CD4-positive, alpha-beta T cell (primary cell): ENCODE measurements at regions not wholly inside any gene's neighbourhood (a gene's known extent, or its start where the extent isn't known, plus 50 kb on each side); places are given as distances from the start of the nearest gene placed in this dataset.

Experiments
- ATAC-seq: fragments of 200-7000 bp; cut with Tn5 transposase; one replicate; pipeline ENCODE4 v1.10.0; 2022; ENCODE audit warnings: mild to moderate bottlenecking; ENCODE audit not compliant: poor library complexity
- CTCF ChIA-PET: fragments of 350-600 bp; sonication (Branson Sonifier 250); formaldehyde crosslinking; loops from one replicate; lab custom pipeline; 2021; ENCODE audit warnings: antibody characterized with exemption, inconsistent platforms; lab: Charles Lee
- POLR2A ChIA-PET: fragments of 350-600 bp; sonication (Branson Sonifier 250); formaldehyde crosslinking; loops from one replicate; lab custom pipeline; 2021; ENCODE audit warnings: antibody characterized with exemption, inconsistent platforms; lab: Charles Lee
- DNase-seq, 14 experiments: peaks; one replicate each; pipeline ENCODE4 v3.0.0-alpha.2; 2013 to 2020; ENCODE audit warnings: mixed read lengths in 2 of 14
- H3K27ac ChIP-seq, 2 donors: one replicate each; pipeline versions ENCODE4 v1.5.1 to v1.7.0; 2013; ENCODE audit warnings: low read length in 2 of 2, low read depth in 1 of 2, mild to moderate bottlenecking in 1 of 2
- H3K27me3 ChIP-seq, 2 experiments: 1 replicate in 1 of 2; 2 replicates in 1 of 2; pipeline versions ENCODE4 v1.6.1 to v1.7.0; 2013; ENCODE audit warnings: low read length in 2 of 2, control low read depth in 1 of 2, mild to moderate bottlenecking in 1 of 2, moderate library complexity in 1 of 2; ENCODE audit not compliant: insufficient read depth in 2 of 2, control insufficient read depth in 1 of 2
- H3K36me3 ChIP-seq: one replicate; pipeline ENCODE4 v1.6.1; 2013; ENCODE audit warnings: low read length, control low read depth; ENCODE audit not compliant: insufficient read depth
- H3K4me1 ChIP-seq: one replicate; pipeline ENCODE4 v1.6.1; 2013; ENCODE audit warnings: low read length, control low read depth; ENCODE audit not compliant: insufficient read depth
- H3K4me3 ChIP-seq: one replicate; pipeline ENCODE4 v1.5.1; 2013; ENCODE audit warnings: mild to moderate bottlenecking, low read length, moderate library complexity
- H3K9me3 ChIP-seq, 2 experiments: 1 replicate in 1 of 2; 2 replicates in 1 of 2; pipeline versions ENCODE4 v1.6.1 to v1.7.0; 2013; ENCODE audit warnings: low read length in 2 of 2, mild to moderate bottlenecking in 2 of 2, control low read depth in 1 of 2, moderate library complexity in 1 of 2; ENCODE audit not compliant: control insufficient read depth in 1 of 2, insufficient read depth in 1 of 2
- H3K27ac Mint-ChIP-seq: one replicate; pipeline ENCODE4 v1.8.0; 2020; ENCODE audit warnings: mixed read lengths
- H3K27me3 Mint-ChIP-seq: one replicate; pipeline ENCODE4 v1.8.0; 2021; ENCODE audit warnings: mixed read lengths
- H3K36me3 Mint-ChIP-seq: one replicate; pipeline ENCODE4 v1.8.0; 2021; ENCODE audit warnings: low read depth, mixed read lengths
- H3K4me1 Mint-ChIP-seq: one replicate; pipeline ENCODE4 v1.8.0; 2021; ENCODE audit warnings: low read depth, mixed read lengths
- H3K4me3 Mint-ChIP-seq: one replicate; pipeline ENCODE4 v1.8.0; 2020; ENCODE audit warnings: mild to moderate bottlenecking, mixed read lengths
- H3K9me3 Mint-ChIP-seq: one replicate; pipeline ENCODE4 v1.8.0; 2020; ENCODE audit warnings: mixed read lengths
- CTCF ChIP-seq: fragments of 200-600 bp; IDR thresholded peaks from one replicate; pipeline ENCODE4 v1.8.0; 2022; ENCODE audit warnings: antibody characterized with exemption, mild to moderate bottlenecking
- intact Hi-C, 2 experiments: fragments of 100-400 bp; cut with DNase I in 1 of 2; cut with micrococcal nuclease in 1 of 2; formaldehyde crosslinking; loops; one replicate each; pipeline versions ENCODE4 v1.15.1 to v1.9.0; 2023 to 2025; cut with DNase I, micrococcal nuclease

GRCh38 chr3:163563485-163563884, 1514.8 kb downstream of the SI start:
- Mint-ChIP-seq H3K4me1 (no peaks in the 10 kb centered on the region), H3K9me3 (peaks cover 7% of the 10 kb centered on the region), H3K27me3 (no peaks in the 10 kb centered on the region), H3K27ac (no peak overlapping the region), H3K36me3 (no peaks in the 10 kb centered on the region), H3K4me3 (no peak overlapping the region)
- H3K36me3 ChIP-seq = no peaks in the 10 kb centered on the region
- no peak overlapping the region for H3K27ac ChIP-seq
- intact Hi-C loops = no loop called here
- no peak for TF ChIP-seq CTCF
- H3K4me3 ChIP-seq = no peak overlapping the region
- DNase-seq (no peak), ATAC-seq (no peak)
- no peaks in the 10 kb centered on the region for H3K4me1 ChIP-seq
- POLR2A ChIA-PET = no interaction called here
- peaks cover 0 to 7% of the 10 kb centered on the region in 2 experiments for H3K9me3 ChIP-seq
- CTCF ChIA-PET = no interaction called here
- H3K27me3 ChIP-seq = no peaks in the 10 kb centered on the region

- intact Hi-C loops = no loop called here
- no peak overlapping the region for H3K4me3 ChIP-seq
- CTCF ChIA-PET = no interaction called here
- no peaks in the 10 kb centered on the region for H3K36me3 ChIP-seq
- peaks cover 7% of the 10 kb centered on the region for H3K9me3 Mint-ChIP-seq
- ATAC-seq (no peak), DNase-seq (no peak)
- POLR2A ChIA-PET = no interaction called here
- H3K27me3 Mint-ChIP-seq = no peaks in the 10 kb centered on the region
- H3K9me3 ChIP-seq = peaks cover 0 to 7% of the 10 kb centered on the region in 2 experiments
- H3K4me3 Mint-ChIP-seq = no peak overlapping the region
- H3K36me3 Mint-ChIP-seq = no peaks in the 10 kb centered on the region
- no peaks in the 10 kb centered on the region for H3K4me1 ChIP-seq
- H3K27me3 ChIP-seq = no peaks in the 10 kb centered on the region
- H3K27ac Mint-ChIP-seq = no peak overlapping the region
- no peak for TF ChIP-seq CTCF
- H3K27ac ChIP-seq = no peak overlapping the region
- H3K4me1 Mint-ChIP-seq = no peaks in the 10 kb centered on the region
Observed at GRCh38 chr3:163562625-163563024, 1515.7 kb downstream of the SI start.

GRCh38 chr3:163561151-163561550, 1517.1 kb downstream of the SI start:
- Mint-ChIP-seq H3K9me3 (peaks cover 7% of the 10 kb centered on the region), H3K4me3 (no peak overlapping the region), H3K27ac (no peak overlapping the region), H3K36me3 (no peaks in the 10 kb centered on the region), H3K27me3 (no peaks in the 10 kb centered on the region), H3K4me1 (no peaks in the 10 kb centered on the region)
- ATAC-seq (no peak), DNase-seq (no peak)
- intact Hi-C loops = no loop called here
- Histone ChIP-seq H3K9me3 (peaks cover 0 to 3% of the 10 kb centered on the region in 2 experiments), H3K4me1 (no peaks in the 10 kb centered on the region), H3K36me3 (no peaks in the 10 kb centered on the region), H3K27me3 (no peaks in the 10 kb centered on the region), H3K27ac (no peak overlapping the region), H3K4me3 (no peak overlapping the region)
- ChIA-PET POLR2A (no interaction called here), CTCF (no interaction called here)
- TF ChIP-seq CTCF = no peak
